GM23338 (cell line): ENCODE measurements at regions not wholly inside any gene's neighbourhood (a gene's known extent, or its start where the extent isn't known, plus 50 kb on each side); places are given as distances from the start of the nearest gene placed in this dataset.

Experiments
- ATAC-seq: fragments of 200-7000 bp; cut with Tn5 transposase; 3 replicates; pipeline ENCODE4 v1.9.1; 2020
- DNase-seq: peaks from one replicate; pipeline ENCODE4 v3.0.0-alpha.2; 2015; ENCODE audit warnings: low spot score
- H2AFZ ChIP-seq: fragments of 200-600 bp; sonication (generic); 2 replicates; pipeline ENCODE4 v1.8.0; 2016; ENCODE audit warnings: antibody characterized with exemption, mild to moderate bottlenecking, moderate library complexity
- H3F3A ChIP-seq: fragments of 200-600 bp; sonication (generic); replicated peaks from 2 replicates; pipeline ENCODE4 v1.8.0; 2017; ENCODE audit warnings: antibody characterized with exemption, mixed run types, low read depth
- H3K27ac ChIP-seq: fragments of 200-600 bp; sonication (generic); 2 replicates; pipeline ENCODE4 v1.6.1; 2016; ENCODE audit warnings: low read depth
- H3K27me3 ChIP-seq: fragments of 200-600 bp; sonication (generic); 2 replicates; pipeline ENCODE4 v1.8.0; 2016; ENCODE audit warnings: mild to moderate bottlenecking, mixed run types, moderate library complexity; ENCODE audit not compliant: insufficient read depth
- H3K36me3 ChIP-seq: fragments of 200-600 bp; sonication (generic); 2 replicates; pipeline ENCODE4 v1.8.0; 2016; ENCODE audit warnings: mild to moderate bottlenecking; ENCODE audit not compliant: insufficient read depth
- H3K4me1 ChIP-seq: fragments of 200-600 bp; sonication (generic); 2 replicates; pipeline ENCODE4 v1.8.0; 2016; ENCODE audit warnings: mild to moderate bottlenecking, moderate library complexity; ENCODE audit not compliant: insufficient read depth
- H3K4me2 ChIP-seq: fragments of 200-600 bp; sonication (generic); 2 replicates; pipeline ENCODE4 v1.7.1; 2017; ENCODE audit warnings: mixed run types
- H3K4me3 ChIP-seq: fragments of 200-600 bp; sonication (generic); 2 replicates; pipeline ENCODE4 v1.6.1; 2016; ENCODE audit warnings: mixed run types
- H3K79me2 ChIP-seq: fragments of 200-600 bp; sonication (generic); replicated peaks from 2 replicates; pipeline ENCODE4 v1.8.0; 2017; ENCODE audit warnings: mild to moderate bottlenecking; ENCODE audit not compliant: insufficient read depth
- H3K9me2 ChIP-seq: fragments of 200-600 bp; sonication (generic); 2 replicates; pipeline ENCODE4 v1.8.0; 2017; ENCODE audit not compliant: insufficient read depth
- H4K20me1 ChIP-seq: fragments of 200-600 bp; sonication (generic); replicated peaks from 2 replicates; pipeline ENCODE4 v1.8.0; 2017; ENCODE audit warnings: mild to moderate bottlenecking; ENCODE audit not compliant: insufficient read depth
- H3K27ac Mint-ChIP-seq: 2 replicates; pipeline ENCODE4 v1.8.0; 2020; ENCODE audit warnings: inconsistent platforms, mild to moderate bottlenecking, moderate library complexity, mixed read lengths
- H3K27me3 Mint-ChIP-seq: 3 replicates; pipeline ENCODE4 v1.8.0; 2022; ENCODE audit warnings: low read depth, mild to moderate bottlenecking, moderate library complexity, mixed read lengths, inconsistent platforms; ENCODE audit not compliant: insufficient read depth, poor library complexity
- H3K36me3 Mint-ChIP-seq: 3 replicates; pipeline ENCODE4 v1.8.0; 2021; ENCODE audit warnings: low read depth, mild to moderate bottlenecking, inconsistent platforms, moderate library complexity, mixed read lengths
- H3K4me1 Mint-ChIP-seq: 3 replicates; pipeline ENCODE4 v1.8.0; 2020; ENCODE audit warnings: mild to moderate bottlenecking, inconsistent platforms, mixed read lengths
- H3K4me3 Mint-ChIP-seq: 3 replicates; pipeline ENCODE4 v1.8.0; 2021; ENCODE audit warnings: moderate library complexity, mild to moderate bottlenecking, inconsistent platforms, mixed read lengths
- H3K9me3 Mint-ChIP-seq: 3 replicates; pipeline ENCODE4 v1.8.0; 2020; ENCODE audit warnings: moderate library complexity, mild to moderate bottlenecking, inconsistent platforms, mixed read lengths
- CTCF ChIP-seq, 2 experiments: fragments of 200-600 bp in 1 of 2; sonication (generic) in 1 of 2; conservative IDR thresholded peaks; 2 replicates each; pipeline versions ENCODE4 v1.5.1 to v1.6.1; 2016 to 2017; ENCODE audit warnings: antibody characterized with exemption in 2 of 2, low read depth in 2 of 2, mild to moderate bottlenecking in 2 of 2, moderate library complexity in 1 of 2
- ETS1 ChIP-seq: IDR thresholded peaks from 2 replicates; pipeline ENCODE4 v1.6.1; 2016; ENCODE audit warnings: antibody characterized with exemption
- EZH2 ChIP-seq: fragments of 200-600 bp; sonication (generic); IDR thresholded peaks from one replicate; pipeline ENCODE4 v1.8.0; 2017; ENCODE audit warnings: antibody characterized with exemption, mild to moderate bottlenecking, low read depth; ENCODE audit not compliant: unreplicated experiment
- EZH2phosphoT487 ChIP-seq: fragments of 200-600 bp; sonication (generic); IDR thresholded peaks from one replicate; pipeline ENCODE4 v1.8.1; 2018; ENCODE audit warnings: antibody characterized with exemption; ENCODE audit not compliant: unreplicated experiment
- JUNB ChIP-seq: IDR thresholded peaks from one replicate; pipeline ENCODE4 v1.6.1; 2016; ENCODE audit warnings: antibody characterized with exemption; ENCODE audit not compliant: unreplicated experiment
- NANOG ChIP-seq: IDR thresholded peaks from 2 replicates; pipeline ENCODE4 v1.6.1; 2016; ENCODE audit warnings: antibody characterized with exemption, borderline replicate concordance
- POLR2AphosphoS5 ChIP-seq: IDR thresholded peaks from 2 replicates; pipeline ENCODE4 v1.6.1; 2016; ENCODE audit warnings: antibody characterized with exemption, low read depth
- REST ChIP-seq: IDR thresholded peaks from one replicate; pipeline ENCODE4 v1.6.1; 2018; ENCODE audit warnings: antibody characterized with exemption; ENCODE audit not compliant: unreplicated experiment
- STAT1 ChIP-seq: IDR thresholded peaks from one replicate; pipeline ENCODE4 v1.6.1; 2016; ENCODE audit warnings: antibody characterized with exemption; ENCODE audit not compliant: unreplicated experiment
- ZNF462 ChIP-seq: fragments of 250-450 bp; sonication (Bioruptor Pico); IDR thresholded peaks from 2 replicates; pipeline ENCODE4 v1.5.0; 2020; ENCODE audit warnings: mild to moderate bottlenecking, moderate library complexity

- no peaks in the 10 kb centered on the region for H3F3A ChIP-seq
- Mint-ChIP-seq H3K27me3 (no peaks in the 10 kb centered on the region), H3K4me1 (no peaks in the 10 kb centered on the region; the same call in 2 of the 3 replicates), H3K36me3 (no peaks in the 10 kb centered on the region), H3K4me3 (no peak overlapping the region), H3K9me3 (no peaks in the 10 kb centered on the region), H3K27ac (no peak overlapping the region)
- no peaks in the 10 kb centered on the region for H3K4me1 ChIP-seq
- no peaks in the 10 kb centered on the region for H3K9me2 ChIP-seq
- H3K4me3 ChIP-seq = no peak overlapping the region
- ATAC-seq (no peak), DNase-seq (no peak)
- H3K79me2 ChIP-seq = no peaks in the 10 kb centered on the region; the same call in 1 of the 2 replicates
- H4K20me1 ChIP-seq = no peaks in the 10 kb centered on the region
- H2AFZ ChIP-seq = no peak overlapping the region
- no peaks in the 10 kb centered on the region for H3K27me3 ChIP-seq
- no peak overlapping the region for H3K4me2 ChIP-seq
- H3K36me3 ChIP-seq = no peaks in the 10 kb centered on the region
- H3K27ac ChIP-seq = no peak overlapping the region
- TF ChIP-seq EZH2phosphoT487 (no peak), JUNB (no peak), EZH2 (no peak), ETS1 (no peak)
Measured at GRCh38 chr18:65039578-65039977, 711.2 kb upstream of the CDH7 start.

DNA sequence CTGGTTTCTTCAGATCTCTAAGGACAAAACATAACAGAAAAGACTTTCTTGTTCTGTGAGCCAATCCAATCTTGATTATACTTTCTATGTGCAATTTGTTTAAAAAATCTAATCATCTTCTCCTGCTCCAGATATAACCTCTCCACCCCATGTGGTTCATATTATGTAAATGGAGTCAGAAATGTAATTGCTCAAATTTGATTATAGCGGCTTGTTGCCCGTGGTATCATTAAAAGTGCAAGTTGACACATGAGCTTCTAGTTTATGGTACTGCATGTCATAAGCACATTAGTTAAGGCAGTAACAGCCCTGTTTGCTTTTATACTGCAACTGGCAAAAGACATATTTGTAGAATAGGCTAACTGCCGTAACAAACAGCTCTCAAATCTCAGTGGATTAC lies 715.1 kb upstream of the CDH7 start:
- Mint-ChIP-seq H3K27ac (no peak overlapping the region), H3K36me3 (no peaks in the 10 kb centered on the region), H3K4me1 (no peaks in the 10 kb centered on the region; the same call in 2 of the 3 replicates), H3K9me3 (no peaks in the 10 kb centered on the region), H3K4me3 (no peak overlapping the region), H3K27me3 (no peaks in the 10 kb centered on the region)
- H3K4me2 ChIP-seq = no peak overlapping the region
- H3F3A ChIP-seq = no peaks in the 10 kb centered on the region
- ATAC-seq (no peak), DNase-seq (no peak)
- no peak overlapping the region for H3K27ac ChIP-seq
- H3K9me2 ChIP-seq = no peaks in the 10 kb centered on the region
- H3K27me3 ChIP-seq = no peaks in the 10 kb centered on the region
- H3K36me3 ChIP-seq = no peaks in the 10 kb centered on the region
- no peaks in the 10 kb centered on the region; the same call in 1 of the 2 replicates for H3K79me2 ChIP-seq
- no peaks in the 10 kb centered on the region for H3K4me1 ChIP-seq
- no peaks in the 10 kb centered on the region for H4K20me1 ChIP-seq
- no peak overlapping the region for H3K4me3 ChIP-seq
- H2AFZ ChIP-seq = no peak overlapping the region
- TF ChIP-seq REST (no peak), STAT1 (no peak), POLR2AphosphoS5 (no peak), ZNF462 (CRISPR knock-in tag) (no peak), NANOG (no peak), EZH2phosphoT487 (no peak), JUNB (no peak), CTCF (conservative IDR thresholded peaks at IDR 0.05; ENCODE audit: low read depth in 2 of 2) (no peak)
